ENCODE measurements at regions not wholly inside any gene's neighbourhood (a gene's known extent, or its start where the extent isn't known, plus 50 kb on each side); places are given as distances from the start of the nearest gene placed in this dataset.
"Not testable (repeated sequence)": the region's sequence is repeated elsewhere in the genome, so short reads cannot be mapped to it uniquely, and the experiment has no call there.

DNA sequence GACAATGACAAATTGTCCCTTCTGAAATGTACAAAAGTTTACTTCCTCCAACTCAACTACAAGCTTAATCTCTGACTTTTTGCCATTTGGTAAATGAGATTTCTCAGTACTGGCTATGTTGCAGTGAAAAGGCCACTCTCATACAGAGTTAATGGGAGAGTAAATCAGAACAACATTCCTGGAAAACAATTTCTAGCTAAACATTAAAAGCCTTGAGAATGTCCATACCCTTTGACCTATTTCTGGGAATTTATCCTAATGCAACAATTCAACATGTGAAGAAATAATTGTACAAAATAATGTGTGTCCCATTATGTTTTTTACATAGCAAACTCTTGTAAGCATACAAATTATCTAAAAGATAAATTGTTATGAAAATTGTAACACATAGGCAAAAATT lies 56.3 kb upstream of the SPEF2 start:
- Histone ChIP-seq H3K27ac (ENCODE audit: low read depth, low read length) (no peak overlapping the region), H3K4me1 (ENCODE audit: insufficient read depth, low read length) (no peaks in the 10 kb centered on the region), H3K4me3 (ENCODE audit: low read depth in 1 of 2, low read length in 2 of 2) (no peak overlapping the region), H3K9ac (ENCODE audit: low read length) (no peak overlapping the region), H3K9me3 (ENCODE audit: low read length) (no peaks in the 10 kb centered on the region), H3K27me3 (ENCODE audit: control insufficient read depth in 1 of 2, insufficient read depth in 2 of 2, low read length in 2 of 2) (no peaks in the 10 kb centered on the region), H3K36me3 (ENCODE audit: insufficient read depth, low read length) (no peaks in the 10 kb centered on the region)

GRCh38 chr5:35557748-35558147 lies 59.9 kb upstream of the SPEF2 start:
- no peaks in the 10 kb centered on the region for H3K27me3 ChIP-seq (ENCODE audit: control insufficient read depth in 1 of 2, insufficient read depth in 2 of 2, low read length in 2 of 2)
- no peak overlapping the region for H3K27ac ChIP-seq (ENCODE audit: low read depth, low read length)
- H3K4me1 ChIP-seq (ENCODE audit: insufficient read depth, low read length): no peaks in the 10 kb centered on the region
- H3K36me3 ChIP-seq (ENCODE audit: insufficient read depth, low read length): no peaks in the 10 kb centered on the region
- H3K9me3 ChIP-seq (ENCODE audit: low read length): no peaks in the 10 kb centered on the region
- H3K4me3 ChIP-seq (ENCODE audit: low read depth in 1 of 2, low read length in 2 of 2): no peak overlapping the region
- no peak overlapping the region for H3K9ac ChIP-seq (ENCODE audit: low read length)

GRCh38 chr5:35557199-35557598 lies 60.5 kb upstream of the SPEF2 start:
- Histone ChIP-seq H3K4me1 (ENCODE audit: insufficient read depth, low read length) (no peaks in the 10 kb centered on the region), H3K27me3 (ENCODE audit: control insufficient read depth in 1 of 2, insufficient read depth in 2 of 2, low read length in 2 of 2) (no peaks in the 10 kb centered on the region), H3K27ac (ENCODE audit: low read depth, low read length) (no peak overlapping the region), H3K9ac (ENCODE audit: low read length) (no peak overlapping the region), H3K9me3 (ENCODE audit: low read length) (no peaks in the 10 kb centered on the region), H3K4me3 (ENCODE audit: low read depth in 1 of 2, low read length in 2 of 2) (no peak overlapping the region), H3K36me3 (ENCODE audit: insufficient read depth, low read length) (no peaks in the 10 kb centered on the region)

DNA sequence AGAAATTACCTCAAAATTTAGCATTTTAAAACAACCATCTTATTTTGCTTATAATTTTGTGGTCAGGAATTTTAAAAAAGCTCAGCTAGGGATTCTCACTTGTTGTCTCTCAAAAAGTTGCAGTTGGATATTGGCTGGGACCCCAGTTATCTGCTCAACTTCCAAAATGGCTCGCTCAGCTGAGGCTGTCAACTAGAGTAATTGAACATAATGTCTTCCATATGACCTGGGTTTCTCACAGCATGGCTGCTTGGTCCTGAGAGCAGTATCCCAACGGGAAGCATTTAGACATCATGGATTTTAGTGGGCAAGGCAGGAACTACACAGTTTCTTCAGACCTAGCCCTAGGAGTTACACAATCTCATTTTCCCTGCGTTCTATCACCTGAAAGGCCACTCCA lies 63.6 kb upstream of the SPEF2 start:
- H3K9ac ChIP-seq (ENCODE audit: low read length): no peak overlapping the region
- no peak overlapping the region for H3K4me3 ChIP-seq (ENCODE audit: low read depth in 1 of 2, low read length in 2 of 2)
- H3K27ac ChIP-seq (ENCODE audit: low read depth, low read length): no peak overlapping the region
- no peaks in the 10 kb centered on the region for H3K27me3 ChIP-seq (ENCODE audit: control insufficient read depth in 1 of 2, insufficient read depth in 2 of 2, low read length in 2 of 2)
- no peaks in the 10 kb centered on the region for H3K4me1 ChIP-seq (ENCODE audit: insufficient read depth, low read length)
- H3K9me3 ChIP-seq (ENCODE audit: low read length): no peaks in the 10 kb centered on the region
- no peaks in the 10 kb centered on the region for H3K36me3 ChIP-seq (ENCODE audit: insufficient read depth, low read length)

- Histone ChIP-seq H3K9me3 (ENCODE audit: low read length) (no peaks in the 10 kb centered on the region), H3K27me3 (ENCODE audit: control insufficient read depth in 1 of 2, insufficient read depth in 2 of 2, low read length in 2 of 2) (no peaks in the 10 kb centered on the region), H3K4me1 (ENCODE audit: insufficient read depth, low read length) (no peaks in the 10 kb centered on the region), H3K4me3 (ENCODE audit: low read depth in 1 of 2, low read length in 2 of 2) (no peak overlapping the region), H3K36me3 (ENCODE audit: insufficient read depth, low read length) (no peaks in the 10 kb centered on the region), H3K27ac (ENCODE audit: low read depth, low read length) (no peak overlapping the region), H3K9ac (ENCODE audit: low read length) (no peak overlapping the region)
These were observed 72.5 kb upstream of the SPEF2 start for GRCh38 chr5:35545190-35545589.

GRCh38 chr5:35543408-35543807 lies 74.3 kb upstream of the SPEF2 start:
- Histone ChIP-seq H3K9me3 (ENCODE audit: low read length) (no peaks in the 10 kb centered on the region), H3K4me3 (ENCODE audit: low read depth in 1 of 2, low read length in 2 of 2) (no peak overlapping the region), H3K9ac (ENCODE audit: low read length) (no peak overlapping the region), H3K36me3 (ENCODE audit: insufficient read depth, low read length) (no peaks in the 10 kb centered on the region), H3K27ac (ENCODE audit: low read depth, low read length) (no peak overlapping the region), H3K27me3 (ENCODE audit: control insufficient read depth in 1 of 2, insufficient read depth in 2 of 2, low read length in 2 of 2) (no peaks in the 10 kb centered on the region), H3K4me1 (ENCODE audit: insufficient read depth, low read length) (no peaks in the 10 kb centered on the region)

GRCh38 chr5:35540002-35540401 lies 77.7 kb upstream of the SPEF2 start:
- Histone ChIP-seq H3K4me3 (ENCODE audit: low read depth in 1 of 2, low read length in 2 of 2) (no peak overlapping the region), H3K27me3 (ENCODE audit: control insufficient read depth in 1 of 2, insufficient read depth in 2 of 2, low read length in 2 of 2) (no peaks in the 10 kb centered on the region)

DNA sequence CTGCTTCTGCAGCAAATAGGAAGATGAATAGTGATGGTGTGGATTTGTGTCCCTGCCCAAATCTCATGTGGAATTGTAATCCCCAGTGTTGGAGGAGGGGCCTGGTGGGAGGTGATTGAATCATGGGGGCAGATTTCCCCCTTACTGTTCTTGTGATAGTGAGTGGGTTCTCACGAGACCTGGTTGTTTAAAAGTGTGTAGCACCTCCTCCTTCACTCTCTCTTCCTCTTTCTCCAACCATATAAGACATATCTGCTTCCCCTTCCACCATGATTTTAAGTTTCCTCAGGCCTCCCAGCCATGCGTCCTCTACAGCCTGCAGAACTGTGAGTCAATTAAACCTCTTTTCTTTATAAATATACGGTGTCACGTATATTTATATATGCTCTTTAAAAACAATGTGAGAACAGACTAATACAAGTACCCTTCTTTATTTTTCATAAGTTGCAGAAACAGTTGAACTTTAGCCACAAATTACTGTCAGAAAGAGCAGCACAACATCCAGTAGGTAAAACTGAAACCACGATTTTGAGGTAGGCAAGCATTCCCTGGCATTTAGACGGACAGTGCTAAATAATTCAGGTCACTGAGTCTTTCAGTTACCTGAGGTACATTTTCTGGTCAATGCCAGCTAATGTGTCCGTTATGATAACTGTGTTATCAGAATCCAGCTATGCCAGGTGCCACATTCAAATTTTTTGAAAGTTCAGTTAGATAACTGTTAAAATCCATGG lies 79.3 kb upstream of the SPEF2 start:
- no peaks in the 10 kb centered on the region for H3K9me3 ChIP-seq (ENCODE audit: low read length)

More at GRCh38 chr5:35540002-35540401, 77.7 kb upstream of the SPEF2 start:
- no peak overlapping the region for H3K9ac ChIP-seq (ENCODE audit: low read length)
- H3K4me1 ChIP-seq (ENCODE audit: insufficient read depth, low read length): no peaks in the 10 kb centered on the region
- H3K36me3 ChIP-seq (ENCODE audit: insufficient read depth, low read length): no peaks in the 10 kb centered on the region
- no peak overlapping the region for H3K27ac ChIP-seq (ENCODE audit: low read depth, low read length)
- H3K9me3 ChIP-seq (ENCODE audit: low read length): no peaks in the 10 kb centered on the region

GRCh38 chr5:35533156-35533555 lies 84.5 kb upstream of the SPEF2 start:
- no peak overlapping the region for H3K9ac ChIP-seq (ENCODE audit: low read length)
- H3K27ac ChIP-seq (ENCODE audit: low read depth, low read length): no peak overlapping the region
- no peaks in the 10 kb centered on the region for H3K9me3 ChIP-seq (ENCODE audit: low read length)
- H3K4me1 ChIP-seq (ENCODE audit: insufficient read depth, low read length): no peaks in the 10 kb centered on the region
- H3K27me3 ChIP-seq (ENCODE audit: control insufficient read depth in 1 of 2, insufficient read depth in 2 of 2, low read length in 2 of 2): no peaks in the 10 kb centered on the region
- no peaks in the 10 kb centered on the region for H3K36me3 ChIP-seq (ENCODE audit: insufficient read depth, low read length)
- no peak overlapping the region for H3K4me3 ChIP-seq (ENCODE audit: low read depth in 1 of 2, low read length in 2 of 2)

More for the DNA sequence above, 79.3 kb upstream of the SPEF2 start:
- H3K4me3 ChIP-seq (ENCODE audit: low read depth in 1 of 2, low read length in 2 of 2): no peak overlapping the region
- no peaks in the 10 kb centered on the region for H3K36me3 ChIP-seq (ENCODE audit: insufficient read depth, low read length)
- H3K27ac ChIP-seq (ENCODE audit: low read depth, low read length): no peak overlapping the region
- no peaks in the 10 kb centered on the region for H3K27me3 ChIP-seq (ENCODE audit: control insufficient read depth in 1 of 2, insufficient read depth in 2 of 2, low read length in 2 of 2)
- no peak overlapping the region for H3K9ac ChIP-seq (ENCODE audit: low read length)
- H3K4me1 ChIP-seq (ENCODE audit: insufficient read depth, low read length): no peaks in the 10 kb centered on the region

- not testable (repeated sequence) for H3K27me3 ChIP-seq (ENCODE audit: control insufficient read depth in 1 of 2, insufficient read depth in 2 of 2, low read length in 2 of 2); H3K4me3 ChIP-seq (ENCODE audit: low read depth in 1 of 2, low read length in 2 of 2); H3K27ac ChIP-seq (ENCODE audit: low read depth, low read length); H3K9me3 ChIP-seq (ENCODE audit: low read length); H3K36me3 ChIP-seq (ENCODE audit: insufficient read depth, low read length); H3K9ac ChIP-seq (ENCODE audit: low read length); H3K4me1 ChIP-seq (ENCODE audit: insufficient read depth, low read length)
These were observed 86.1 kb upstream of the SPEF2 start for GRCh38 chr5:35531553-35531952.

GRCh38 chr5:35518104-35518503 lies 99.6 kb upstream of the SPEF2 start:
- H3K9me3 ChIP-seq (ENCODE audit: low read length): no peaks in the 10 kb centered on the region
- H3K9ac ChIP-seq (ENCODE audit: low read length): no peak overlapping the region
- no peaks in the 10 kb centered on the region for H3K4me1 ChIP-seq (ENCODE audit: insufficient read depth, low read length)
- H3K27me3 ChIP-seq (ENCODE audit: control insufficient read depth in 1 of 2, insufficient read depth in 2 of 2, low read length in 2 of 2): no peaks in the 10 kb centered on the region
- no peaks in the 10 kb centered on the region for H3K36me3 ChIP-seq (ENCODE audit: insufficient read depth, low read length)
- H3K4me3 ChIP-seq (ENCODE audit: low read depth in 1 of 2, low read length in 2 of 2): no peak overlapping the region
- H3K27ac ChIP-seq (ENCODE audit: low read depth, low read length): no peak overlapping the region

DNA sequence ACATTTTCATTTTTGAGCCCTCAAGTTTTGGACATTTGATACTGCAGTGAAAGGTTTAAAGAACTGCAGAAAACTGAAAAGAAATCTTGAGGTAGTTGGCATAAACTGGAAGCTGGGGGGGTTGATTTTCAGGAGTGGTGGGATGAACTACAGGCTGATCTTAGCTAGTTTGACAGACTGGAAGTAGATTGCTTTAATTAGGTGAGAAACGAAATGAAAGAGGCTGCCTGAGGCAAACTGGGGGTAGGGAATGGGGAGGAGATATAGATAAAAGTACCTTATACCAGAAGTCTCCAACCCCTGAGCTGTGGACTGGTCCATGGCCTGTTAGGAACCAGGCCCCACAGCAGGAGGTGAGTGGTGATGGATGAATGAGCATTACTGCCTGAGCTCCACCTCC lies 101.4 kb upstream of the SPEF2 start:
- Histone ChIP-seq H3K27me3 (ENCODE audit: control insufficient read depth in 1 of 2, insufficient read depth in 2 of 2, low read length in 2 of 2) (no peaks in the 10 kb centered on the region), H3K9ac (ENCODE audit: low read length) (no peak overlapping the region), H3K4me3 (ENCODE audit: low read depth in 1 of 2, low read length in 2 of 2) (no peak overlapping the region), H3K9me3 (ENCODE audit: low read length) (no peaks in the 10 kb centered on the region), H3K36me3 (ENCODE audit: insufficient read depth, low read length) (no peaks in the 10 kb centered on the region), H3K4me1 (ENCODE audit: insufficient read depth, low read length) (no peaks in the 10 kb centered on the region), H3K27ac (ENCODE audit: low read depth, low read length) (no peak overlapping the region)

All from muscle layer of colon (tissue), 2 donors.